Naive thymus-derived CD4-positive, alpha-beta T cell (primary cell): ENCODE measurements at regions not wholly inside any gene's neighbourhood (a gene's known extent, or its start where the extent isn't known, plus 50 kb on each side); places are given as distances from the start of the nearest gene placed in this dataset.

Experiments used
- ATAC-seq: fragments of 150-1000 bp; cut with Tn5 transposase; 2 replicates; pipeline ENCODE4 v1.10.0; 2021; ENCODE audit warnings: mild to moderate bottlenecking, moderate library complexity
- CTCF ChIA-PET: fragments of 350-600 bp; sonication (Branson Sonifier 250); formaldehyde crosslinking; loops from one replicate; lab custom pipeline; 2021; ENCODE audit warnings: antibody characterized with exemption; lab: Charles Lee
- POLR2A ChIA-PET: fragments of 350-600 bp; sonication (Branson Sonifier 250); formaldehyde crosslinking; loops from one replicate; lab custom pipeline; 2021; ENCODE audit warnings: antibody characterized with exemption, inconsistent platforms; lab: Charles Lee
- DNase-seq, 9 donors: peaks; one replicate each; pipeline versions ENCODE4 v3.0.0 to v3.0.0-alpha.2; 2020 to 2022; ENCODE audit warnings: mixed read lengths in 1 of 9
- H3K27ac ChIP-seq: one replicate; pipeline ENCODE4 v1.7.0; 2013; ENCODE audit warnings: mild to moderate bottlenecking, low read depth, low read length, moderate library complexity
- H3K27me3 ChIP-seq, 2 donors: one replicate each; pipeline ENCODE4 v1.7.0; 2013; ENCODE audit warnings: low read length in 2 of 2, mild to moderate bottlenecking in 2 of 2, moderate library complexity in 2 of 2; ENCODE audit not compliant: control insufficient read depth in 2 of 2, insufficient read depth in 2 of 2
- H3K36me3 ChIP-seq, 3 experiments: 1 replicate in 2 of 3; 2 replicates in 1 of 3; pipeline ENCODE4 v1.7.0; 2013; ENCODE audit warnings: low read length in 3 of 3, mild to moderate bottlenecking in 3 of 3, moderate library complexity in 1 of 3; ENCODE audit not compliant: insufficient read depth in 3 of 3, control insufficient read depth in 2 of 3
- H3K4me1 ChIP-seq, 2 donors: one replicate each; pipeline ENCODE4 v1.7.0; 2013; ENCODE audit warnings: low read length in 2 of 2, mild to moderate bottlenecking in 2 of 2, moderate library complexity in 1 of 2; ENCODE audit not compliant: control insufficient read depth in 2 of 2, insufficient read depth in 2 of 2
- H3K4me3 ChIP-seq: 2 replicates; pipeline ENCODE4 v1.7.0; 2013; ENCODE audit warnings: mild to moderate bottlenecking, low read length
- H3K9me3 ChIP-seq, 3 experiments: 1 replicate in 2 of 3; 2 replicates in 1 of 3; pipeline ENCODE4 v1.7.0; 2013; ENCODE audit warnings: low read length in 3 of 3; ENCODE audit not compliant: control insufficient read depth in 2 of 3
- H3K27ac Mint-ChIP-seq, 9 donors: one replicate each; pipeline ENCODE4 v1.8.0; 2020 to 2022; ENCODE audit warnings: mixed read lengths in 9 of 9, mild to moderate bottlenecking in 8 of 9, moderate library complexity in 5 of 9, inconsistent platforms in 2 of 9
- H3K27me3 Mint-ChIP-seq, 5 donors: one replicate each; pipeline ENCODE4 v1.8.0; 2021 to 2022; ENCODE audit warnings: mixed read lengths in 5 of 5, mild to moderate bottlenecking in 1 of 5
- H3K36me3 Mint-ChIP-seq, 5 donors: one replicate each; pipeline ENCODE4 v1.8.0; 2020 to 2022; ENCODE audit warnings: mixed read lengths in 5 of 5, mild to moderate bottlenecking in 3 of 5, inconsistent platforms in 1 of 5
- H3K4me1 Mint-ChIP-seq, 7 donors: one replicate each; pipeline ENCODE4 v1.8.0; 2020 to 2022; ENCODE audit warnings: mixed read lengths in 7 of 7, mild to moderate bottlenecking in 3 of 7, inconsistent platforms in 1 of 7
- H3K4me3 Mint-ChIP-seq, 10 donors: one replicate each; pipeline ENCODE4 v1.8.0; 2020 to 2022; ENCODE audit warnings: mild to moderate bottlenecking in 10 of 10, mixed read lengths in 10 of 10, moderate library complexity in 6 of 10, inconsistent platforms in 2 of 10
- H3K9me3 Mint-ChIP-seq, 11 donors: one replicate each; pipeline ENCODE4 v1.8.0; 2020 to 2022; ENCODE audit warnings: mixed read lengths in 11 of 11, mild to moderate bottlenecking in 4 of 11, inconsistent platforms in 1 of 11, moderate library complexity in 1 of 11
- intact Hi-C, 2 donors: fragments of 100-400 bp; cut with micrococcal nuclease; formaldehyde crosslinking; loops; one replicate each; pipeline ENCODE4 v1.15.1; 2023

- Mint-ChIP-seq H3K4me1 (peaks cover 16 to 53% (median 32%) of the 10 kb centered on the region in 7 donors), H3K9me3 (no peaks in the 10 kb centered on the region), H3K27ac (peak overlapping the region; percentile 33 to 88 (median 78)), H3K4me3 (peak overlapping the region; percentile 64 to 86 (median 80)), H3K36me3 (no peaks in the 10 kb centered on the region), H3K27me3 (no peaks in the 10 kb centered on the region)
- ChIA-PET POLR2A (interaction anchor here (0.6 to 2.1 kb wide), 4 partner anchors 58 to 414 kb away, joined by 3 to 12 read pairs (median 6); partner anchors contain the start of gene PIM1), CTCF (interaction anchor here (0.8 to 1.6 kb wide), 5 partner anchors 64 to 82 kb away, joined by 3 to 5 read pairs (median 3); no protein-coding TSS in a partner anchor)
- Histone ChIP-seq H3K27ac (peak overlapping the region; percentile 46), H3K36me3 (no peaks in the 10 kb centered on the region), H3K9me3 (no peaks in the 10 kb centered on the region), H3K4me3 (peak overlapping the region; percentile 47), H3K4me1 (peaks cover 14 to 19% of the 10 kb centered on the region in 2 donors), H3K27me3 (no peaks in the 10 kb centered on the region)
- intact Hi-C loops: loop anchor here in 1 of 2 donors (2.0 to 5.0 kb wide), 2 partner anchors 86 to 105 kb away; no protein-coding TSS in a partner anchor
- no peak for ATAC-seq
- no peak for DNase-seq
These were observed 66.5 kb upstream of the PIM1 start for GRCh38 chr6:37103169-37104039.

GRCh38 chr6:37104824-37105147 lies 65.2 kb upstream of the PIM1 start:
- Mint-ChIP-seq H3K4me3 (no peak overlapping the region), H3K4me1 (peaks cover 16 to 53% (median 32%) of the 10 kb centered on the region in 7 donors), H3K9me3 (no peaks in the 10 kb centered on the region), H3K27me3 (no peaks in the 10 kb centered on the region), H3K27ac (peak overlapping the region in 3 of 9 donors; percentile 17 to 70 (median 24)), H3K36me3 (no peaks in the 10 kb centered on the region)
- H3K4me1 ChIP-seq: peaks cover 14 to 19% of the 10 kb centered on the region in 2 donors
- no peak overlapping the region for H3K4me3 ChIP-seq
- no peak for ATAC-seq
- no peak for DNase-seq
- ChIA-PET POLR2A (interaction anchor here (0.6 kb wide), 1 partner anchor 83 kb away, joined by 3 read pairs; no protein-coding TSS in a partner anchor), CTCF (interaction anchor here (1.6 kb wide), 1 partner anchor 66 kb away, joined by 3 read pairs; no protein-coding TSS in a partner anchor)
- no peaks in the 10 kb centered on the region for H3K27me3 ChIP-seq
- H3K9me3 ChIP-seq: no peaks in the 10 kb centered on the region
- intact Hi-C loops: loop anchor here in 1 of 2 donors (5.0 kb wide), 1 partner anchor 87 kb away; no protein-coding TSS in a partner anchor
- no peak overlapping the region for H3K27ac ChIP-seq
- no peaks in the 10 kb centered on the region for H3K36me3 ChIP-seq

- DNase-seq (no peak), ATAC-seq (no peak)
- Mint-ChIP-seq H3K27me3 (no peaks in the 10 kb centered on the region), H3K36me3 (no peaks in the 10 kb centered on the region), H3K4me1 (peaks cover 16 to 58% (median 32%) of the 10 kb centered on the region in 7 donors), H3K9me3 (no peaks in the 10 kb centered on the region), H3K27ac (peak overlapping the region in 4 of 9 donors; percentile 7 to 70 (median 36)), H3K4me3 (no peak overlapping the region)
- ChIA-PET CTCF (no interaction called here), POLR2A (interaction anchor here (0.6 kb wide), 1 partner anchor 82 kb away, joined by 3 read pairs; no protein-coding TSS in a partner anchor)
- no peaks in the 10 kb centered on the region for H3K36me3 ChIP-seq
- no peaks in the 10 kb centered on the region for H3K27me3 ChIP-seq
- H3K9me3 ChIP-seq: no peaks in the 10 kb centered on the region
- H3K4me1 ChIP-seq: peaks cover 18 to 19% of the 10 kb centered on the region in 2 donors
- no peak overlapping the region for H3K27ac ChIP-seq
- intact Hi-C loops: no loop called here
- no peak overlapping the region for H3K4me3 ChIP-seq
These were observed 64.6 kb upstream of the PIM1 start for GRCh38 chr6:37105148-37106050.

GRCh38 chr6:37106051-37106363 lies 63.9 kb upstream of the PIM1 start:
- H3K9me3 ChIP-seq: no peaks in the 10 kb centered on the region
- peaks cover 16 to 60% (median 30%) of the 10 kb centered on the region in 7 donors for H3K4me1 Mint-ChIP-seq
- CTCF ChIA-PET: no interaction called here
- no peak overlapping the region for H3K4me3 ChIP-seq
- no peaks in the 10 kb centered on the region for H3K36me3 ChIP-seq
- no peaks in the 10 kb centered on the region for H3K27me3 ChIP-seq
- no peak for DNase-seq
- no peaks in the 10 kb centered on the region for H3K9me3 Mint-ChIP-seq
- intact Hi-C loops: no loop called here
- H3K4me1 ChIP-seq: peaks cover 18 to 19% of the 10 kb centered on the region in 2 donors
- H3K4me3 Mint-ChIP-seq: no peak overlapping the region
- no peaks in the 10 kb centered on the region for H3K36me3 Mint-ChIP-seq
- ATAC-seq: no peak
- no peaks in the 10 kb centered on the region for H3K27me3 Mint-ChIP-seq
- POLR2A ChIA-PET: no interaction called here
- no peak overlapping the region for H3K27ac ChIP-seq
- H3K27ac Mint-ChIP-seq: peak overlapping the region in 1 of 9 donors; percentile 57

- Mint-ChIP-seq H3K27me3 (no peaks in the 10 kb centered on the region), H3K36me3 (no peaks in the 10 kb centered on the region), H3K4me3 (peak overlapping the region in 1 of 10 donors; percentile 58), H3K9me3 (no peaks in the 10 kb centered on the region), H3K4me1 (peaks cover 16 to 60% (median 29%) of the 10 kb centered on the region in 7 donors), H3K27ac (no peak overlapping the region)
- DNase-seq (no peak), ATAC-seq (no peak)
- intact Hi-C loops: no loop called here
- no peaks in the 10 kb centered on the region for H3K27me3 ChIP-seq
- no peaks in the 10 kb centered on the region for H3K9me3 ChIP-seq
- ChIA-PET POLR2A (no interaction called here), CTCF (no interaction called here)
- no peak overlapping the region for H3K27ac ChIP-seq
- no peak overlapping the region for H3K4me3 ChIP-seq
- H3K4me1 ChIP-seq: peaks cover 18 to 19% of the 10 kb centered on the region in 2 donors
- H3K36me3 ChIP-seq: no peaks in the 10 kb centered on the region
These were observed 63.4 kb upstream of the PIM1 start for GRCh38 chr6:37106554-37106953.

- no peaks in the 10 kb centered on the region for H3K9me3 ChIP-seq
- no peak overlapping the region for H3K27ac ChIP-seq
- Mint-ChIP-seq H3K27me3 (no peaks in the 10 kb centered on the region), H3K36me3 (no peaks in the 10 kb centered on the region), H3K27ac (no peak overlapping the region), H3K9me3 (no peaks in the 10 kb centered on the region), H3K4me3 (peak overlapping the region in 6 of 10 donors; percentile 12 to 51 (median 33)), H3K4me1 (peaks cover 13 to 55% (median 25%) of the 10 kb centered on the region in 7 donors)
- intact Hi-C loops: no loop called here
- peaks cover 16% of the 10 kb centered on the region in 2 donors for H3K4me1 ChIP-seq
- POLR2A ChIA-PET: interaction anchor here (0.5 kb wide), 1 partner anchor 104 kb away, joined by 3 read pairs; no protein-coding TSS in a partner anchor
- CTCF ChIA-PET: no interaction called here
- DNase-seq: no peak
- H3K36me3 ChIP-seq: no peaks in the 10 kb centered on the region
- H3K4me3 ChIP-seq: no peak overlapping the region
- H3K27me3 ChIP-seq: no peaks in the 10 kb centered on the region
- no peak for ATAC-seq
These were observed 62.9 kb upstream of the PIM1 start for GRCh38 chr6:37106982-37107491.
